ENCODE measurements at regions not wholly inside any gene's neighbourhood (a gene's known extent, or its start where the extent isn't known, plus 50 kb on each side); places are given as distances from the start of the nearest gene placed in this dataset.
A peak's percentile ranks its signal among the peaks of the same experiment; 100 is the strongest.

DNA sequence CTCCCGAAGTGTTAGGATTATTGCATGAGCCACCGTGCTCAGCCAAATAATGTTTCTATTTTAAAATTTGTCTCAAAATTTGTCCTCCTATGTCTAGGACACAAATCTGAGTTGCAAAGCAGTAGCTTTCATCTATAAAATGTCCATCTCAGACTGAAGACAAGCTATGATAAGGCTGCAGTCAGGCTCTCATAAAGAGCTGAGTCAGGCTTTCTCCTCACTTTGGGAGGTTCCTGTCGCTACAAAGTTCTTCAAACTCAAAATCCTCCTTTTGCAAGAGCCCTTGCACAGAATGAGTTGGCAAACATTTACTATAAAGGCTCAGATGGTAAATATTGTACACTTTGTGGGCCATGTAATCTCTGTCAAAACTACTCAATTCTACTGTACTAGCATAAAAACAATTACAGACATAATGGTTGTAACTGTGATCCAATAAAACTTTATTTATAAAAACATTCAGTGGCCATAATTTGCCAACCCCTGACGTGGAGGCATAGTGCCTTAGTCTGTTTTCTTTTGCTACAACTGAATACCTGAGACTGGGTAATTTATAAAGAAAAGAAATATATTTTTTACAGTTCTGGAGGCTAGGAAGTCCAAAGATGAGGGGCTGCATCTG is 154.9 kb upstream of the SATB2 start:
- H3K36me3 ChIP-seq (ENCODE audit: insufficient read depth, low read length) = no peaks in the 10 kb centered on the region
- no peaks in the 10 kb centered on the region for H3K27me3 ChIP-seq (ENCODE audit: insufficient read depth, low read length, poor library complexity)
- H3K4me2 ChIP-seq (ENCODE audit: insufficient read depth, low read length) = no peak overlapping the region
- H3K27ac ChIP-seq (ENCODE audit: low read length) = no peak overlapping the region
- H3K9ac ChIP-seq (ENCODE audit: low read depth, low read length) = no peak overlapping the region
- no peaks in the 10 kb centered on the region for H4K20me1 ChIP-seq (ENCODE audit: insufficient read depth, low read length)
- DNase-seq (no peak), ATAC-seq (ENCODE audit: insufficient read depth, low read depth) (no peak)
- no peak overlapping the region for H2AFZ ChIP-seq (ENCODE audit: low read depth, low read length)
- H3K9me3 ChIP-seq (ENCODE audit: insufficient read depth, low read length, severe bottlenecking) = no peaks in the 10 kb centered on the region
- no peaks in the 10 kb centered on the region for H3K79me2 ChIP-seq (ENCODE audit: insufficient read depth, low read length)
- H3K4me1 ChIP-seq (ENCODE audit: insufficient read depth, low read length) = no peaks in the 10 kb centered on the region
- no peak for TF ChIP-seq EZH2 (IDR thresholded peaks at IDR 0.05; ENCODE audit: borderline replicate concordance, low read depth, low read length, severe bottlenecking)
- TF ChIP-seq, protein P1, sequence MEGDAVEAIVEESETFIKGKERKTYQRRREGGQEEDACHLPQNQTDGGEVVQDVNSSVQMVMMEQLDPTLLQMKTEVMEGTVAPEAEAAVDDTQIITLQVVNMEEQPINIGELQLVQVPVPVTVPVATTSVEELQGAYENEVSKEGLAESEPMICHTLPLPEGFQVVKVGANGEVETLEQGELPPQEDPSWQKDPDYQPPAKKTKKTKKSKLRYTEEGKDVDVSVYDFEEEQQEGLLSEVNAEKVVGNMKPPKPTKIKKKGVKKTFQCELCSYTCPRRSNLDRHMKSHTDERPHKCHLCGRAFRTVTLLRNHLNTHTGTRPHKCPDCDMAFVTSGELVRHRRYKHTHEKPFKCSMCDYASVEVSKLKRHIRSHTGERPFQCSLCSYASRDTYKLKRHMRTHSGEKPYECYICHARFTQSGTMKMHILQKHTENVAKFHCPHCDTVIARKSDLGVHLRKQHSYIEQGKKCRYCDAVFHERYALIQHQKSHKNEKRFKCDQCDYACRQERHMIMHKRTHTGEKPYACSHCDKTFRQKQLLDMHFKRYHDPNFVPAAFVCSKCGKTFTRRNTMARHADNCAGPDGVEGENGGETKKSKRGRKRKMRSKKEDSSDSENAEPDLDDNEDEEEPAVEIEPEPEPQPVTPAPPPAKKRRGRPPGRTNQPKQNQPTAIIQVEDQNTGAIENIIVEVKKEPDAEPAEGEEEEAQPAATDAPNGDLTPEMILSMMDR (IDR thresholded peaks at IDR 0.05; ENCODE audit: borderline replicate concordance, extremely low read depth, low read length, poor library complexity, severe bottlenecking) = no peak
- no peak overlapping the region for H3K4me3 ChIP-seq (ENCODE audit: low read depth in 1 of 2, low read length in 2 of 2)

DNA sequence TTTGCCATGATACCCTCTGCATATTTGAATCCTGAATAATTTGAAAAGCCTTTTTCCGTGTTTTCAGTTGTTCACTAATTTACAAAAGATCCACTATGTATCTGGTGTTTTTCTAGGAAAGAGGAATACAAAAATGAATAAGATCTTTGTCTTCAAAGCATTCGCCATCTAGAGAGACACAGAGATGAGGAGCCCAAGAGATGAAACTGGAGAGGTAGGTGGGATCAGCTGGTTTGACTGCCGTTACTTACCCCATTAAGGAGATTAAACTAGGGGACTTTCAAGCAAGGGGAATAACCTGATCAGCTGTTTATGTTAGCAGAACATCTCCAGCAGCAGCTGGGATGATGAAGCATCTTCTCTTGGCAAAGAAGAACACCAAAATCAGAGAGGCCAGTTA is 150.2 kb upstream of the SATB2 start:
- TF ChIP-seq, protein P1 (IDR thresholded peaks at IDR 0.05; ENCODE audit: borderline replicate concordance, extremely low read depth, low read length, poor library complexity, severe bottlenecking) = no peak
- TF ChIP-seq EZH2 (IDR thresholded peaks at IDR 0.05; ENCODE audit: borderline replicate concordance, low read depth, low read length, severe bottlenecking) = no peak

DNA sequence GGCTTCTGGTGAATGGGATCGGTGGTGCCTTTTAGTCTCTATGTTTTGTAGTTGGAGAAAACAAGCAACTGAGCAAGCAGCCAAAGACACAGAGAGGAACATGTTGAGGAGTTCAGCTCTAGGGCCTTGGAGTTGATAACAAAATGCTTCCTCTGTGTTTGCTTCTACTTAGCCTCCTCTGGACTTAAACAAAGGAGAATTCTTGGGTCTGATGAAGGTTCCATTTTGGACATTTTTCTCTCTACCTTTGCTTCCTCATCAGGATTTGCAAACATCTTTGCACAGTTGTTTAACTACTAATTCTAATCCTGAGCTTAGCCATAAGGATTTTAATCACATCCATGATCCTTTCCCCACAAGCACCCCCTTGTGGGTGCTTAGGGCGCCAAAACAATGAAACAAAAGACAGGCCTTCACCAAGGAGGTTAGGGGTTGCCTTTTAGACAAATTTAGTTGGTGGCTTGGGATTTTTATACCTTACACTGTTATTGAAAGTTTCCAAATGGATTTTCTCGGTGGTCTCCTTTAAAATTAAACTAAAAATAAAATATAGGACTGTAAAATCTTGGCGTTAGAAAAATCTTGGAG is 148.5 kb upstream of the SATB2 start:
- Histone ChIP-seq H3K4me3 (ENCODE audit: low read depth in 1 of 2, low read length in 2 of 2) (no peak overlapping the region), H4K20me1 (ENCODE audit: insufficient read depth, low read length) (no peaks in the 10 kb centered on the region), H3K79me2 (ENCODE audit: insufficient read depth, low read length) (no peaks in the 10 kb centered on the region), H3K9ac (ENCODE audit: low read depth, low read length) (no peak overlapping the region), H2AFZ (ENCODE audit: low read depth, low read length) (no peak overlapping the region), H3K27ac (ENCODE audit: low read length) (no peak overlapping the region), H3K4me2 (ENCODE audit: insufficient read depth, low read length) (no peak overlapping the region), H3K4me1 (ENCODE audit: insufficient read depth, low read length) (no peaks in the 10 kb centered on the region), H3K9me3 (ENCODE audit: insufficient read depth, low read length, severe bottlenecking) (no peaks in the 10 kb centered on the region), H3K27me3 (ENCODE audit: insufficient read depth, low read length, poor library complexity) (no peaks in the 10 kb centered on the region), H3K36me3 (ENCODE audit: insufficient read depth, low read length) (no peaks in the 10 kb centered on the region)
- no peak for ATAC-seq (ENCODE audit: insufficient read depth, low read depth)
- DNase-seq = no peak
- TF ChIP-seq, protein P1 (IDR thresholded peaks at IDR 0.05; ENCODE audit: borderline replicate concordance, extremely low read depth, low read length, poor library complexity, severe bottlenecking) = peak; percentile 29
- no peak for TF ChIP-seq EZH2 (IDR thresholded peaks at IDR 0.05; ENCODE audit: borderline replicate concordance, low read depth, low read length, severe bottlenecking)

More for the DNA sequence above, 150.2 kb upstream of the SATB2 start:
- Histone ChIP-seq H4K20me1 (ENCODE audit: insufficient read depth, low read length) (no peaks in the 10 kb centered on the region), H3K27me3 (ENCODE audit: insufficient read depth, low read length, poor library complexity) (no peaks in the 10 kb centered on the region), H3K27ac (ENCODE audit: low read length) (no peak overlapping the region), H3K9me3 (ENCODE audit: insufficient read depth, low read length, severe bottlenecking) (no peaks in the 10 kb centered on the region), H3K4me2 (ENCODE audit: insufficient read depth, low read length) (no peak overlapping the region), H3K4me3 (ENCODE audit: low read depth in 1 of 2, low read length in 2 of 2) (no peak overlapping the region), H3K36me3 (ENCODE audit: insufficient read depth, low read length) (no peaks in the 10 kb centered on the region), H3K79me2 (ENCODE audit: insufficient read depth, low read length) (no peaks in the 10 kb centered on the region), H3K4me1 (ENCODE audit: insufficient read depth, low read length) (no peaks in the 10 kb centered on the region), H3K9ac (ENCODE audit: low read depth, low read length) (no peak overlapping the region), H2AFZ (ENCODE audit: low read depth, low read length) (no peak overlapping the region)
- DNase-seq = no peak
- no peak for ATAC-seq (ENCODE audit: insufficient read depth, low read depth)
